ENCODE measurements at regions not wholly inside any gene's neighbourhood (a gene's known extent, or its start where the extent isn't known, plus 50 kb on each side); places are given as distances from the start of the nearest gene placed in this dataset.

GRCh38 chr1:59138402-59138801 is 158.5 kb upstream of the FGGY start:
- no peak for DNase-seq (ENCODE audit: low spot score)
- WGBS (ENCODE audit: low lambda C conversion rate, missing lambda C conversion rate), result 44% methylated on average over 5 of the region's 5 CpGs
- Histone ChIP-seq H3K36me3 (replicated peaks; ENCODE audit: insufficient read depth, low read depth) (no peaks in the 10 kb centered on the region), H4K20me1 (ENCODE audit: insufficient read depth, poor library complexity, severe bottlenecking) (no peaks in the 10 kb centered on the region), H3K27me3 (no peaks in the 10 kb centered on the region), H3K4me1 (ENCODE audit: insufficient read depth) (peaks cover 33% of the 10 kb centered on the region), H2AFZ (no peak overlapping the region), H3K4me2 (no peak overlapping the region), H3K9me2 (replicated peaks; ENCODE audit: insufficient read depth) (no peaks in the 10 kb centered on the region), H3K79me2 (no peaks in the 10 kb centered on the region), H3K9me3 (ENCODE audit: low read depth) (no peaks in the 10 kb centered on the region), H3K4me3 (no peak overlapping the region), H3K27ac (peak overlapping the region; percentile 44)
- TF ChIP-seq EZH2phosphoT487 (IDR thresholded peaks at IDR 0.05; ENCODE audit: low read depth, severe bottlenecking, unreplicated experiment) (no peak), CTCF (IDR thresholded peaks at IDR 0.05; ENCODE audit: poor library complexity) (no peak), EZH2 (IDR thresholded peaks at IDR 0.05; ENCODE audit: borderline replicate concordance) (no peak)

- Histone ChIP-seq H2AFZ (no peak overlapping the region), H4K20me1 (ENCODE audit: insufficient read depth, poor library complexity, severe bottlenecking) (no peaks in the 10 kb centered on the region), H3K79me2 (no peaks in the 10 kb centered on the region), H3K4me2 (no peak overlapping the region), H3K4me1 (ENCODE audit: insufficient read depth) (peaks cover 36% of the 10 kb centered on the region), H3K36me3 (replicated peaks; ENCODE audit: insufficient read depth, low read depth) (no peaks in the 10 kb centered on the region), H3K9me2 (replicated peaks; ENCODE audit: insufficient read depth) (no peaks in the 10 kb centered on the region), H3K9me3 (ENCODE audit: low read depth) (no peaks in the 10 kb centered on the region), H3K27me3 (no peaks in the 10 kb centered on the region), H3K27ac (peak overlapping the region; percentile 67), H3K4me3 (no peak overlapping the region)
- 74% methylated on average over 2 of the region's 2 CpGs for WGBS (ENCODE audit: low lambda C conversion rate, missing lambda C conversion rate)
- DNase-seq (ENCODE audit: low spot score), result peak; percentile 73
- TF ChIP-seq EZH2 (IDR thresholded peaks at IDR 0.05; ENCODE audit: borderline replicate concordance) (no peak), CTCF (IDR thresholded peaks at IDR 0.05; ENCODE audit: poor library complexity) (no peak), EZH2phosphoT487 (IDR thresholded peaks at IDR 0.05; ENCODE audit: low read depth, severe bottlenecking, unreplicated experiment) (no peak)
These were observed 157.5 kb upstream of the FGGY start for GRCh38 chr1:59139396-59139795.

- no peak overlapping the region for H2AFZ ChIP-seq
- H3K27me3 ChIP-seq, result no peaks in the 10 kb centered on the region
- H4K20me1 ChIP-seq (ENCODE audit: insufficient read depth, poor library complexity, severe bottlenecking), result no peaks in the 10 kb centered on the region
- H3K36me3 ChIP-seq (replicated peaks; ENCODE audit: insufficient read depth, low read depth), result no peaks in the 10 kb centered on the region
- WGBS (ENCODE audit: low lambda C conversion rate, missing lambda C conversion rate), result 64% methylated on average over 4 of the region's 4 CpGs
- H3K4me1 ChIP-seq (ENCODE audit: insufficient read depth), result peaks cover 36% of the 10 kb centered on the region
- DNase-seq (ENCODE audit: low spot score), result no peak
- H3K4me2 ChIP-seq, result no peak overlapping the region
- H3K9me2 ChIP-seq (replicated peaks; ENCODE audit: insufficient read depth), result no peaks in the 10 kb centered on the region
- no peaks in the 10 kb centered on the region for H3K9me3 ChIP-seq (ENCODE audit: low read depth)
- H3K27ac ChIP-seq, result no peak overlapping the region
- no peaks in the 10 kb centered on the region for H3K79me2 ChIP-seq
- H3K4me3 ChIP-seq, result no peak overlapping the region
- TF ChIP-seq EZH2phosphoT487 (IDR thresholded peaks at IDR 0.05; ENCODE audit: low read depth, severe bottlenecking, unreplicated experiment) (no peak), EZH2 (IDR thresholded peaks at IDR 0.05; ENCODE audit: borderline replicate concordance) (no peak), CTCF (IDR thresholded peaks at IDR 0.05; ENCODE audit: poor library complexity) (no peak)
These were observed 155.5 kb upstream of the FGGY start for GRCh38 chr1:59141267-59141863.

All from hepatocyte (in vitro differentiated cells).